ENCODE measurements at regions not wholly inside any gene's neighbourhood (a gene's known extent, or its start where the extent isn't known, plus 50 kb on each side); places are given as distances from the start of the nearest gene placed in this dataset.

DNA sequence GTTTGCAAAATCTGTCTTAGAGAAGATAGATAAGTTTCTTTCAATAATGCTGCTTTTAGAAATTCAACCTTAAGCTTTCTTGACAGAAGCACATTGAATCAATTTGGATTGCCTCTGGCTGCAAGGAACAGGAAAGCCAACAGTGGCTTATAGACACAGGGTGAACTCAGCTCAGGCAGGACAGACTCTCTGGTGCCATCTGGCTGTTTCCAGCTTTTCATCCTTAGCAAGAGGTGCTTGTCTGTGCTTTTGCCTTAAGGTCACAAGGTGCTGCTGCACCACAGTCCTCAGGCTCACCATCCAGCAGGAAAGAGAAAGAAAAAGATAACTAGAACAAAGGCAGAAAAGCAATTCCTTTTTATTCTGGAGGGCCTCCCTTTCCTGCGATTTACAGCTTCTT lies 93.7 kb upstream of the ETS2 start:
- DNase-seq: no peak

DNA sequence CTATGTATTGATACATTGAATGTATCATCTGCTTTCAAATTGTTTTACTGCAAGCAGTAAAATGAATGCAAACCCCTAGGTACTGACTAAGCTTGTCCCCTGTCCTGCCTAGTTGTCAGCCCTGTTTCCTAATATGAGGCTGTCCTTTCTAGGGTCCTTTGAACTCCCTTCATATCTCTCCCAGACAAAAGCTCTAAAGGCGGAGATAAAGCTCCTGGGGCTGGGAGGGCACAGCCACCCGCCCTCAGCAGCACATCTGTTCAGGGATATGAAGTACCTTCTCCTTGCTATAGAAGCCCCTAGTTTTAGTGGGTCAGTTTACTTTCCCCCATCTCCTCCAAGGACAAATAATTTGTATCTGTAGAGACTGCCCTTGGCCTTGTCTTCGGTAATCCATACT lies 93.1 kb upstream of the ETS2 start:
- no peak for DNase-seq

DNA sequence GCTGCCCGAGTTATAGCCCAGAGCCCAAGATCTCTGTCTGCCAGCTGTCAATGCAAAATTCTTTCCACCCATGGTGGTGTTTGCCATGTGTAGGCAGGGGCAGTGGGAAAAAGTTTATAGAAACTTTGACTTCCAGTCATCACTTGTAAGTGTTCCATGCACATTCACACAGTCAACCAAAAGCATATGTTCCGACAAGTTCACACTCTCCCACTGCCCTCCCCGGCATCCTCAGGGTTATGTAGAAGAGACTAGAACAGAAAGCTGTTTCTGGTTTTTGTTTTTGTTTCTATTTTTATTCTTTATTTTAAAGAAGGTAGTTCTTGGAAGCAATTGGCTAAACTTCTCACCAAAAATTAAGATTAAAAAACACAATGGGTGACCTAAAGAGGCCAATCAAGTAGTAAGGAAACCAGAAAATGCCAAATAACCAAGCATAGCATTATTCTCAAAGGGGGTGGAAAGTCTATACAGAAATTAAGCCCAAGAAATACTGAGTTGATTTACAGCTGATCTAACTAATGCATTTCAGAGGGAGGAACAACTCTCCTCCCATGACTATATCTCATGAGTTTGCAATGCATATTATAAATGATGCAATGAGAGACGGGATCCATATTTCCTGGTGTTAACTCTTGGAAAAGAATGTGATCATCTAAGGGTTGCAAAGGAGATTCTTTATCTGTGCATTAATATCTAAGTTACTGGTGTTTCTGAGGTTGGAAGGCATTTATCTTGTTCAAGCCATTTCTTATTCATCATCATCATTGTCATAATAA lies 91.5 kb upstream of the ETS2 start:
- DNase-seq: no peak

DNA sequence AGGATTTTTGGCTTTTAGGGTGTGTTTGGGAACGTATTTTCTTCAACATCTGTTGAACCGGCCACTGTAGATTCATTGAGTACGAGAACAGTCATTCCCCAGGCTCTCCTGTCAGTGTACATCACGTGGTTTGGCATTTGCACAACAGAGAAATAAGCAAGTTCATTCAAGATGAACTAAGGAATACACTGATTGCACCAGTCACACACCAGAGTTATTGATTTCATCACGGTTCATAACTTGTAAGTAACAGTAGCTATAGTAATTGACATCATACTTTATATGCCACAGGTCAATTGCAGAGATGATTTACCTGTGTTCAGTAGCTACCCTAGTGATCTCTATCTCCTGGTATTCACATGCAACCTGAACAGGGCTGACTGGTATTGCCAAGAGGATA lies 90.7 kb upstream of the ETS2 start:
- DNase-seq: no peak

DNA sequence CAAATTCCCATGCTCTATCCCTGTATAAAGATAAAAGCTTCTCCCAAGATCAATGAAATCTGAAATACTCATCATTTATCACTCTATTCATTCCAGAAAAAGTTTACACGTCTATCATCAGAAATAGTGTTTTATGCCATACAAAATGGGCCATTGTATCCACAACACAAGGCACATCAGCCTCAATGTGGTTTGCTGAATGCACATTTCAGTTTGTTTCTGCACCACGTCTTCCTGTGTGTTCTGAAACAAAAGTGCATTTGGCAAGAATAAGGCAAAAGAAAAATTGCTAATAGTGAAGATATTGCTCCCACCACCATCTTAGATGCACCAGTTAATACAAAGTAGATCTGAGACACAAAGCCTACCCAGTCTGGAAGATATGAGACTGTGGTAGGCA lies 89.6 kb upstream of the ETS2 start:
- no peak for DNase-seq

DNA sequence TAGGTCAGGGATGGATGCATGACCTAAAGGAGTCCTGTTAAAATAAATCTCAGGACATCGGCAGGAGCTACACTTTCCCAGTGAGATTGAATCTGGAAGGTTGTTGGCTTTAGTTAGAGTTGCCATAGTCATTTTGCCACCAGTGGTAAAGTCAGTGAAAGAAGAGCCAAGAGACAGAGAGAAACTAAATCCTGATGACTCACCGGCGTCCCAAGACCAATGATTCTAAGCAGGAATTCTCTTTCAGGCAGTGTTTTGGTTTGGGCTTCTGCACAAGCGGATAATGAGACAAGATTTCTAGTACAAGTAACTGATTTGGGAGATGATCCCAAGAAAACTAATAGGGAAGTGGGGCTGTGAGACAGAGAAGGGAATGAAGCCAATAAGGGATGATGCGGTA lies 88.8 kb upstream of the ETS2 start:
- no peak for DNase-seq

DNA sequence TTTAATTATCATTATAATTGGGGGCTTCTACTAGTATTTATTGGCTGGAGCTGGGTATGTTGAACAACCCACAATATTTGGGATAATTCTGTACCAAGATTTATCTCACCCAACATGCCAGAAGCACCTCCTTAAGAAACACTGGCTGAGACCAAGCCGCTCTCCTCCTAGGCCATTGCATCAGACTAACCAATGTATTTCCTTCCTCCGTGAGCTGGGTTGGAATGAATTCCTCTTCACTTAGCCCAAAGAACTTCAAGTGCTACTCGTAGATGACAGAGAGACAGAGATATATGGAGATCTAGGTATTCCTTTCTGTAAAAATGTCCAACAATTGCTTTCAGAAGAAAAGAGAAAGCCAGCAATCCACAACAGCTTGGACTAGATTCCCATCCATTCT lies 87.2 kb upstream of the ETS2 start:
- DNase-seq: no peak

DNA sequence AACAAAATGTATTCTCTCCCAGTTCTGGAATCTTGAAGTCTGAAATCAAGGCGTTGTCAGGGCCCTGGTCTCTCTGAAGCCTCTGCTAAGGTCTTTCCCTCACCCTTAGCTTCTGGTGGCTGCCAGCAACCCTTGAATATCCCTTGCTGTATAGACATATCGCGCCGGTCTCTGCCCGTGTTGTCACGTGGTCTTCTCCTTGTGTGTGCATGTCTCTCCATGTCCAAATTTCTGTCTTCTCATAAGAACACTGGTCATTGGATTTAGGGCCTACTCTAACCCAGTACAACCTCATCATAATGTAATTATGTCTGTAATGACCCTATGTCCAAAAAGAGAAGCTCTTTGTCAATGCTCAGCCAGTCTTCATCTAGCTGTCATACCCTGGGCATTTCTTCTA lies 85.7 kb upstream of the ETS2 start:
- no peak for DNase-seq

DNA sequence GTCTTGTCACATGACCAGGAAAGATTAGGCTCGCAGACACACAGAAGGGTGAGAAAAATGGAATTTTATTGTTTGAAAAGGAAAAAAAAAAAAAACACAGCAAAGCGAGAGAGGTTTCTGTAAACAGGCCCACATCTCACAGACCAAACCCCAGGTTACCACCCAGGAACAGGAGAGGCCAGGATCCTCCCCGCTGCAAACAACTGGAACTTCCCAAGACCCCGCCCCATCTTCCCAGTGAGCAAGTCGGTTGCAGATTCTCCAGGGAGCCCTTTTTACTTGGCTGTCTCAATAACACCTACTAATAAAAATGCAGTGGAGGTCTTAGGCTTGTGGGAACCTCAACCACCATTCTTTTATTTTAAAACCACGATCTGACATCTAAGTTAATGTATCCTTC lies 84.7 kb upstream of the ETS2 start:
- no peak for DNase-seq

DNA sequence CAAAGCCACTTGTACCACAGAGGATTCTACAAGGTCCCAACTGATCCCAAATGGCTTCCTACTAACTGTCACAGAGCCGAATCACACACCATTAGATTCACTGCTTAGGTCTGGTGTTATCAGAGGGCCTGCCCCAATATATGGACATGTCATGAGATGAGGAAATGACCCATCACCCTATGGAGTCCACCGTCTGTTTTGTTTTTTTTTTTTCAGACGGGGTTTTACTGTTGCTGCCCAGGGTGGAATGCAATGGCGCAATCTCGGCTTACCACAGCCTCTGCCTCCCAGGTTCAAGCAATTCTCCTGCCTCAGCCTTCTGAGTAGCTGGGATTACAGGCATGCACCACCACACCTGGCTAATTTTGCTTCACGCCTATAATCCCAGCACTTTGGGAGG lies 83.8 kb upstream of the ETS2 start:
- DNase-seq: no peak

DNA sequence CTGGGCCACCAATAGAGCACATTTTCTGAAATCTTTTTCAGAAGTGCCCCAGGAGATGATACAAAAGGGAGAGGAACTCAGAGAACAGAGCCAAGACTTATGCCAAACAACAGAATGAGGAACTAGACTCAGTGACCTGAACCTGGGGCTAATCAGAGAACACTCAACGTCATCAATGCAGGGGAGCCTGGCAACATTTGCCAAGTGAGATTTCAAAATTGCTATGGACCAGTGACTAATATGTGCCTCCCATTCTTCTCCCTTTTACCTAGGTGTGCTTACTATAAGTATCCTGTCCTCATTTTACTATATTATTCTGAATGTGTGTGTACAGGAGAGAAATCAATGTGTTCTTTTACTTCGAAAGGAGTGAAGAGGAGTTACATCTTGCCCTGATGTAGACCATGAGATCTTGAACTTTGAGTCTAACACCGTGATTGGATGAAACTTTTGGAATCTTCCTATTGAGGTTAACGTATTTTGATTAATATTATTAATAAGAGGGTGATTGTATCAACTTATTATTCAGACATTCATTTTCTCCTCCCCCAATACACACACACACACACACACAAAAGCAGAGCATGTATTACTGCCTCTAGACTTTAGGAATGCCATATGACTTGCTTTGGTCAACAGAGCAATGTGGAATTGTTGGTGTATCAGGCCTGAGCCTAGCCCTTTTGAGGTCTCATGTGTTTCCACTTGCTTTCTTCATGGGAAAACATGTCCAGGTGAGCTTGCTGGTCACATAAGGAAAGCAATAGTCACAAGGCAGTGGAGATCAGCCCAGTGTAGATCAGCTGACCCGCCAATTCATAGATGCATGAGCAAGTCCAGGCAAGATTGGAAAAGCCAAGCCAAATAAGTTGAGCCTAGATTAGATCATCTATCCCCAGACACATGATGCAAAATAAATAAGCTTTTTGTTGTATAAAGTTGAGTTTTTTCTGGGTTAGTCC lies 80.3 kb upstream of the ETS2 start:
- no peak for DNase-seq

DNA sequence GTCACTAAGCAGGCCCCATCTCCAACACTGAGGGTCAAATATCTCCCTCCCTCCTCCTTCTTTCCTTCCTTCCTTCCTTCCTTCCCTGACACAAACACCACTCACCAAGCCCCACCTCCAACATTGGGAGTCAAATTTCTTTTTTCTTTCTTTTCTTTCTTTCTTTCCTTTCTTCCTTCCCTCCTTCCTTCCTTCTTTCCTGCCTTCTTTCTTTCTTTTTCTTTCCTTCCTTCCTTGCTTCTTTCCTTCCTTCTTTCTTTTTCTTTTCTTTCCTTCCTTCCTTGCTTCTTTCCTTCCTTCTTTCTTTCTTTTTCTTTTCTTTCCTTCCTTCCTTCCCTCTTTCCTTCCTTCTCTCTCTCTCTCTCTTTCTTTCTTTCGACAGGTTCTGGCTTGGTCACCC lies 79.2 kb upstream of the ETS2 start:
- DNase-seq: no peak

DNA sequence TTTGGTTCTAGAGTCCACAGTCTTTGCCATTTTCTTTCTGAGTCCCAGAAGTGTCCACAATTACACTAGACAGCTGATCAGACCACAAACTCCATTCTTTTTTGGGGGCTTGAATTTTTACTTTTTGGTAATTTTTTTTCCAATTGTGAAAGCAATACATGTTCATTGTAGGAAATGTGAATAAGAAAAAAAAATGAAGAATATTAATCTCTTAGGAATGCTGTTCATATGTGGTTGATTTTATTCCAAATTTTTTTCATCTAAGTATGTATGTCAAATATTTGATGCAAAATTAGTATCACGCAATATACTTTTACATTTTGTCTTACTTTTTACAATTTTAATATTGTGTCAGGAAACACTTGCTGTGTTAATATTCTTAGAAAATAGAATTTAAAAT lies 76.4 kb upstream of the ETS2 start:
- no peak for DNase-seq

DNA sequence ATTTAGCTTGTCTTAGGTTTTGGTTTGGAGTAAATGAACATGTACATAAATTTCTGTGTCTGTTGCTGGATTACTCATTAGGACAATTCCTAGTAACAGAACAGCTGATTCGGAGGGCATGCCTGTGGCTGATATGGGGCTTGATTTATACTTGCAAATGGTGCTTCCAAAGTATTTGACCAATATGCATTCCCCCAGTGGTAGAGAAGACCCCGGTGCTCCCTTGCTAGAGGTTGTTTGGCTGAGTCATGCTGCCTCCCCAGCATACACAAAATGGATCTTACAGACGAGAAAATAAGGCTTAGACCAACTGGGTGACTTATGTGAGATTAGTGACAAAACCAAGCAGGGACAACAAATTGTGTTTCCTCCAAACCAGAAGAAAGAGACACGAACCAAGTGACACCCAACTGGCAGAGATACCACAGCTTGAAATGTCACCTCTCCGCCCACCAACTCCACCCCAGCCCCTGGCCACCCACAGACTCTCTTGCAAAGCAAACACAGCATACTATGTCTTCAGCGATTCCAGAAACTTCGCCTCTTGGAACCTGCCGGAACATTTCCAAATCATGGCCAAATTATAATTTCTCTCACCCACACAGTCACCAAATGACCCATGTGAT lies 75.9 kb upstream of the ETS2 start:
- DNase-seq: no peak

DNA sequence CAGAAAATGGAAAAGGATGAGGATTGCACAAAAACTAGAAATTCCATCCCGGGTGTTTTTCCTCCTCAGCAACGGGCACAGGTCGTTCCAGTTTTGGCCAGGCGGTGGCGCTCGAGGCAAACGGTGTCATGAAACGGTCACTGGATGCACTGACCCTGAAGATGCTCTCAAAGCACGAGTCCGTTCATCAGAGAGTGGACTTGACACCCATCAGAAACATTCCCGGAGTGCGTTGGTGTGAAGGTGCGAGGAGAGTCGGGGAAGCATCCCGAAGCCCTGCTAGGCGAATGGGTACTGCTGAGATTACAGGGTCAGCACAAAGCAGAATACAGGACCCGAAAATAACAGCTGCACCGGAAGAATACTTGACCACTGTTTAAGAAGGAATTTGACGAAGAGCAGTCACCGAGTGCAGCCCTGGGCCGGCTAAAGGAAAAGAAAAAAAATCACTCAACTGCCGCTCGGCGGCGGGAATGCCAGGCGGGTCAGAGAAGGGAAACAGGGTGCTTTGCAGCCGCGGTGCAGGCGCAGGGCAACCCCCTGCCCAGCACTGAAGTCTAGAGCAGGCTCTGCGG lies 71.7 kb upstream of the ETS2 start:
- DNase-seq: peak; percentile 85 to 88

DNA sequence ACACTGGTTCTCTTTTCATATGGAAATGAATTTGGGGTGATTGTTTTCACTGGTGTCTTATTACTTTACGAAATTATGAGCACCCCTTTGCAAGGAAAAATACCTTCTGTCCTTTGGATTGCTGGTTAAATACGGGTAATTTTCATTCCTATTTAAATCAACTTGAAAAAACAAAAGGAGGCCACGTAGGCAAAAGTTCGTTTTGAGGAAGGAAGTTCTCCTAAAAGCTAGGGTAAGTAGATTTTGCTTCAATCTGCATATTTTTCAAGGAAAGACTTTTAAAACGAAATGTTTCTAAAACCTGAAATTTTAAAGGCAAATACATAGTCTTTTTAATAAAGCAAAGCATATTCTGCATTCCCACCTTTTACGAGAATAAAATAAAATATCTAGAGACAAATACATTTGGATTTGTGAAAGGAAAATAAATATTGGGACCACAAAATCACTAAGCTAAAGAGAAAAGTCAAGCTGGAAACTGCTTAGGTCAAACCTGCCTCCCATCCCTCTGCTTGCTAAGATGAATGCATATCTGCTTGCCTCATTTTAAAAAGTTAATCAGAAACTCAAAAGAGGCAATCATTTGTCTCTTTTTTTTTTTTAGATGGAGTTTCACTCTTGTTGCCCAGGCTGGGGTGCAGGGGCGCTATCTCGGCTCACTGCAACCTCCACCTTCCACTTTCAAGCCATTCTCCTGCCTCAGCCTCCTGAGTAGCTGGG lies 70.9 kb upstream of the ETS2 start:
- DNase-seq: no peak

DNA sequence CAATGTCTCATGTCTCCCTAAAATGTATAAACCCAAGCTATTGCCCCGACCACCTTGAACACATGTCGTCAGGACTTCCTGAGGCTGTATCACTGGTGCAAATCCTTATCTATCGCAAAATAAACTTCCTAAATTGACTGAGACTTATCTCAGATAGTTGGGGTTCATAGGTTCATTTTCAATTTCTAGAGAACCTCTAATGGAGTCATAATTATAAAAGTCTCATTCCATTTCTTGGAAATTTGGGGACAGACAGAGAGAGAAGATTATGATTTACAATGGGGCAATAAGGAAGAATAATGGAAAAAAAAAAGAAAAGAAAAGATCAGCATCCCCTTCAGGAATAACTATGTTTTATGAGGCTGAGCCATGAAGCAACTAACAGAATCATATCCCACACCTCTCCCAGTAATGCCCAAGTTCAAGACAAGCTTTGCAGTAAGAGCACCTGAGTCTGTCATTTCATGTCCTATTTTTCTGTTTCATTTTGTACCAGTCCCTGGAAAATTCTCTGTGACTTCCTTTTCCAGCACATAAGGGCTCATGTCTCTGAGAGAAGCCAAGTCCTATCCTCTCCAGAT lies 70.0 kb upstream of the ETS2 start:
- no peak for DNase-seq

DNA sequence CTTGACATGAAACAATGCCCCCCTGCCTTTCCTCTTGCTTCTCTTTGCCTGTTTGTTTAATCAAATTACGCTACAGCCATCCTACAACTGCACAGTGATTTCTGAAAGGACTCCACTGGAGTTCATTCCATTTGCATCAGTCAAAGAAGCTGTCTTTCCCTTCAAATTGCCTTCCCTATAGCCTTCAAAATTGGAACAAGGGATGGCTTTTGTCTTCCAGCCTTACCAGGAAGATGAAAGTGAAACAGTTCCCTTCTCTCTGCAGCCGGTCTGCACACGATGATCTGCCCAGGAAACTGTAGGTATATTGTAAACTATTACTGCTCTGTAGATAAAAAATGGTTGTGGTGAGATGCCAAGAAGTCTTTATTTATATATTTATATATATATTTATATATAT lies 65.6 kb upstream of the ETS2 start:
- DNase-seq: no peak

DNA sequence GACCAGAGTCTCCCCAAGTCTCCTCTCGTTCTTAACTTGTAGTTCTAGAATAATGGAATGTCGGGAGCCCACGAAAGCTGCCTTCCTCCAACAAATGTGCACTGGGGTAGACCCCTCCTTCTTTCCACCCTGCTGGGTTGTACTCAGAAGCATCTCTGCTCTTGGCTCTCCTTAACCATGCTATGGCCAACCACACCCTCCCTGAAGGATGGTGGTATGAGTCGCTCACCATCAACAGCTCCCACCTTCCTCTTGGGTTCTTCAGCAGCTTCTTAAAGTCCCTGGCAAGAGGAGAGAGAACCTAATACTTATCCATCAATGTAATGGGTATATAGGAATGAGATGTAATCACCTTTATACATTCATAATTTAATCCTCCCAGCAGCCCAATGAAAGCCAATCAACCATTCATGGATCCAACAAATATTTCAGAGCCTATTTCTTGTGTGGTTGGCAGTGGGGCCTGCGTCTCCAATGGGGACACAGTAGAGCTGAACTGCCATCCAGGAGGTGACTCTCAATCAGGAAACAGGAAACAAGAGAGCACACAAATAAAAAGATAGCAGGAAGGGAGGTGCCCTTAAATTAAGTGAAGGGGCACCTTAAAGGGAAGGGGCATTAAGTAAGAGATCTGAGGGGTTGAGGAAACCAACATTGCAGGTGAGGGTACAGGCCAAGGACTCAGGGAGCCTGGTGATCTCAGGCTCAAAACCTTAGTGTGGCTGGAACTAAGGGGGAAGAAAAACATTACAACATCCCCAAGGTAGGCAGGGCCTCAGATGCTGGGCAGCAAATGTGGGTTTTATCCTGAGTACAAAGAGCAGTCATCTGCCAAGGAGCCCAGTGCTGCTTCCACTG lies 64.4 kb upstream of the ETS2 start:
- DNase-seq: no peak

DNA sequence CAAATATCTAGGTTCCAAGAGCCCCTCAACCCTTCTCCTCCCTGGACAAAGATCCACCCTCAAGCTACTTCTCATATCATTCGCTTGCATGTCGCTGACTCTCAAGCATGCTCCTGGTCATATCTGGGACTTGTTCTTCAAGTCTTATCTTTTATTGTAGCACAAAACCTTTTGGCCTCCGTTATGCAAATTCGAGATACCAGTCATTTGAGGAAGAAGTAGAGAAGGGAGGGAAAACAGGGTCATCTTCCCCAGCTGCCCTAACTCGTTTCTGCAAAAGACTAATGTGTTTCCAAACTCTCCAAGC lies 63.8 kb upstream of the ETS2 start:
- DNase-seq: no peak

DNA sequence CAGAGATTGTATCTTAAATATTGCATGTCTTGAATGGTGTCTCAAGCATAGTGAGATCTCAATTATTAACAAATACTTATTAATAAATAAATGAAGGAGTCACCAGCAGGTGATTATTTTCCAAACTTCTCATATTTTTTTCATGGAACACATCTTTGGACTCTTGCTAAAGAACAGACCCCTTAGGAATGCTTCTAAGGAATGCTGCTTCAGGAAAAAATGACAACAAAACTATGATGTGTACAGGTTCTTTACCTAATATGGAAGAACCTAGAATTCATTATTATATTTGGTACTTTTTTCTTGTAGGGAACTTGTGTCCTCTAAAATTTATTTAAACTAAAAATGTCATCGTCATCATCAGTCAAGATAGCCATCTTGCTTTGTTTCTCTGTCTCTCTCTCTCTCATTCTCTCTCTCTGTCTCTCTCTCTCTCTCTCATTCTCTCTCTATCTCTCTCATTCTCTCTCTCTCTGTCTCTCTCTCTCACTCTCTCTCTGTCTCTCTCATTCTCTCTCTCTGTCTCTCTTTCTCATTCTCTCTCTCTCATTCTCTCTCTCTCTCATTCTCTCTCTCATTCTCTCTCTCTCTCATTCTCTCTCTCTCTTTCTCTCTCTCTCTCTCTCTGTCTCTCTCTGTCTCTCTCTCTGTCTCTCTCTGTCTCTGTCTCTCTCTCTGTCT lies 63.0 kb upstream of the ETS2 start:
- DNase-seq: no peak

All from stimulated activated CD4-positive, alpha-beta T cell treated with anti-CD3 and anti-CD28 coated beads, Interleukin-2, amount 100 ng/mL, for 24 hours (primary cell).